Suppressor macrophage treated with lipopolysaccharide for 4 hours (primary cell): ENCODE measurements at regions not wholly inside any gene's neighbourhood (a gene's known extent, or its start where the extent isn't known, plus 50 kb on each side); places are given as distances from the start of the nearest gene placed in this dataset.
A peak's percentile ranks its signal among the peaks of the same experiment; 100 is the strongest.
"Not testable (repeated sequence)": the region's sequence is repeated elsewhere in the genome, so short reads cannot be mapped to it uniquely, and the experiment has no call there.

ENCODE experiments used
- DNase-seq: peaks from one replicate; pipeline ENCODE4 v3.0.0-alpha.2; 2020

GRCh38 chr3:82259994-82260393 lies 498.5 kb upstream of the GBE1 start:
- DNase-seq, result peak; percentile 3

- DNase-seq, result no peak
Observed at GRCh38 chr3:82240322-82240721, 478.9 kb upstream of the GBE1 start.

- no peak for DNase-seq
Observed at GRCh38 chr3:82236257-82236656, 474.8 kb upstream of the GBE1 start.

- DNase-seq, result no peak
Observed at GRCh38 chr3:82229397-82229796, 468.0 kb upstream of the GBE1 start.

- no peak for DNase-seq
Observed at GRCh38 chr3:82224661-82225060, 463.2 kb upstream of the GBE1 start.

- no peak for DNase-seq
Observed at GRCh38 chr3:82222401-82222800, 461.0 kb upstream of the GBE1 start.

- DNase-seq, result no peak
Observed at GRCh38 chr3:82217571-82217970, 456.1 kb upstream of the GBE1 start.

GRCh38 chr3:82208002-82208710 lies 446.7 kb upstream of the GBE1 start:
- DNase-seq, result no peak

GRCh38 chr3:82202269-82202668 lies 440.8 kb upstream of the GBE1 start:
- DNase-seq, result no peak

GRCh38 chr3:82201316-82201715 lies 439.9 kb upstream of the GBE1 start:
- DNase-seq, result no peak

GRCh38 chr3:82198009-82198408 lies 436.6 kb upstream of the GBE1 start:
- DNase-seq, result no peak

- no peak for DNase-seq
Observed at GRCh38 chr3:82196645-82197044, 435.2 kb upstream of the GBE1 start.

GRCh38 chr3:82194870-82195269 lies 433.4 kb upstream of the GBE1 start:
- no peak for DNase-seq

GRCh38 chr3:82186017-82186416 lies 424.6 kb upstream of the GBE1 start:
- DNase-seq, result no peak

GRCh38 chr3:82179291-82179690 lies 417.8 kb upstream of the GBE1 start:
- DNase-seq, result no peak

- DNase-seq, result no peak
Observed at GRCh38 chr3:82178291-82178690, 416.8 kb upstream of the GBE1 start.

- DNase-seq, result no peak
Observed at GRCh38 chr3:82177774-82178173, 416.3 kb upstream of the GBE1 start.

GRCh38 chr3:82165266-82165665 lies 403.8 kb upstream of the GBE1 start:
- DNase-seq, result no peak

GRCh38 chr3:82163907-82164520 lies 402.6 kb upstream of the GBE1 start:
- DNase-seq, result peak; percentile 12

GRCh38 chr3:82157952-82158351 lies 396.5 kb upstream of the GBE1 start:
- peak; percentile 1 for DNase-seq

- DNase-seq, result not testable (repeated sequence)
Observed at GRCh38 chr3:82153892-82154291, 392.4 kb upstream of the GBE1 start.

GRCh38 chr3:82145742-82146141 lies 384.3 kb upstream of the GBE1 start:
- DNase-seq, result no peak

GRCh38 chr3:82144811-82145210 lies 383.4 kb upstream of the GBE1 start:
- DNase-seq, result no peak

- no peak for DNase-seq
Observed at GRCh38 chr3:82143661-82144412, 382.4 kb upstream of the GBE1 start.
